HepG2 (cell line): ENCODE measurements at regions not wholly inside any gene's neighbourhood (a gene's known extent, or its start where the extent isn't known, plus 50 kb on each side); places are given as distances from the start of the nearest gene placed in this dataset.

Experiments
- ATAC-seq: fragments of 200-7000 bp; cut with Tn5 transposase; 3 replicates; pipeline ENCODE4 v1.9.1; 2020; ENCODE audit warnings: mild to moderate bottlenecking, moderate library complexity
- BruUV-seq: library from RNA; stranded (reverse); fragments of 400-500 nt; replicated peaks from 2 replicates; lab custom pipeline; 2021; lab: Mats Ljungman, UMichigan
- CTCF ChIA-PET: fragments of 300-600 bp; formaldehyde crosslinking; extraction: SDS; loops from one replicate; lab custom pipeline; 2021; ENCODE audit warnings: low total read pairs, inconsistent platforms, low intra/inter-chr PET ratio; lab: Yijun Ruan, JAX
- POLR2A ChIA-PET: fragments of 350-600 bp; sonication (Branson Sonifier 250); formaldehyde crosslinking; loops from one replicate; lab custom pipeline; 2020; ENCODE audit warnings: antibody characterized with exemption, inconsistent platforms; lab: Yijun Ruan, JAX
- DNase-seq: peaks from one replicate; pipeline ENCODE4 v3.0.0-alpha.2; 2015; ENCODE audit warnings: low spot score
- FAIRE-seq: peaks from 3 replicates; lab custom pipeline; 2011; peaks lifted over from hg19 to GRCh38; lab: Jason Lieb, UNC
- H2AFZ ChIP-seq: one replicate; pipeline ENCODE4 v1.6.1; 2011; ENCODE audit warnings: low read length, inconsistent platforms
- H3K27ac ChIP-seq: fragments of 300-600 bp; 3 replicates; pipeline ENCODE4 v1.8.0; 2011; ENCODE audit warnings: mixed run types, mild to moderate bottlenecking, mixed read lengths, low read length, inconsistent platforms; ENCODE audit not compliant: insufficient read depth; ENCODE audit errors: extremely low read length
- H3K27me3 ChIP-seq, 2 experiments: fragments of 200-600 bp in 1 of 2; 2 replicates in 1 of 2; 3 replicates in 1 of 2; pipeline versions ENCODE4 v1.6.0 to v1.8.0; 2011; ENCODE audit warnings: low read length in 2 of 2, mild to moderate bottlenecking in 2 of 2, moderate library complexity in 2 of 2, inconsistent platforms in 1 of 2; ENCODE audit not compliant: insufficient read depth in 2 of 2, control insufficient read depth in 1 of 2
- H3K36me3 ChIP-seq, 2 experiments: fragments of 200-600 bp in 1 of 2; replicated peaks in 1 of 2; 2 replicates in 1 of 2; 3 replicates in 1 of 2; pipeline versions ENCODE4 v1.5.1 to v1.8.0; 2011; ENCODE audit warnings: low read length in 2 of 2, inconsistent platforms in 1 of 2; ENCODE audit not compliant: insufficient read depth in 2 of 2, control insufficient read depth in 1 of 2
- H3K4me1 ChIP-seq: 2 replicates; pipeline ENCODE4 v1.5.1; 2012; ENCODE audit warnings: low read length, inconsistent platforms; ENCODE audit not compliant: insufficient read depth
- H3K4me2 ChIP-seq: 2 replicates; pipeline ENCODE4 v1.6.0; 2011; ENCODE audit warnings: low read depth, low read length, inconsistent platforms
- H3K4me3 ChIP-seq, 3 experiments: fragments of 200-600 bp in 1 of 3; sonication (generic), shearing (Covaris generic) in 1 of 3; replicated peaks in 1 of 3; 2 replicates each; pipeline ENCODE4 v1.5.1; 2011 to 2016; ENCODE audit warnings: low read length in 3 of 3, inconsistent platforms in 2 of 3, low read depth in 2 of 3, mild to moderate bottlenecking in 2 of 3, control low read depth in 1 of 3, mixed read lengths in 1 of 3; ENCODE audit not compliant: insufficient read depth in 1 of 3
- H3K79me2 ChIP-seq: one replicate; pipeline ENCODE4 v1.6.1; 2011; ENCODE audit warnings: low read length, inconsistent platforms; ENCODE audit not compliant: insufficient read depth
- H3K9ac ChIP-seq: 2 replicates; pipeline ENCODE4 v1.6.0; 2011; ENCODE audit warnings: mild to moderate bottlenecking, low read depth, low read length, inconsistent platforms; ENCODE audit not compliant: insufficient read depth
- H3K9me3 ChIP-seq: 2 replicates; pipeline ENCODE4 v1.5.1; 2012; ENCODE audit warnings: mild to moderate bottlenecking, low read length
- H4K20me1 ChIP-seq: 2 replicates; pipeline ENCODE4 v1.6.0; 2011; ENCODE audit warnings: inconsistent platforms, mild to moderate bottlenecking, low read length, moderate library complexity; ENCODE audit not compliant: insufficient read depth
- FOXK2 ChIP-seq: fragments of 450-650 bp; IDR thresholded peaks from 2 replicates; pipeline ENCODE4 v1.6.1; 2016
- GATA4 ChIP-seq: sonication (generic); IDR thresholded peaks from 2 replicates; pipeline ENCODE4 v1.6.1; 2016; ENCODE audit warnings: antibody characterized with exemption, low read depth, borderline replicate concordance
- KLF6 ChIP-seq: IDR thresholded peaks from 2 replicates; pipeline ENCODE4 v1.8.0; 2016; ENCODE audit warnings: missing biosample characterization, missing genetic modification reagents
- ZNF382 ChIP-seq: sonication (generic); formaldehyde crosslinking; IDR thresholded peaks from 2 replicates; pipeline ENCODE4 v1.5.0; 2020; ENCODE audit warnings: missing genetic modification reagents, mild to moderate bottlenecking, borderline replicate concordance
- ZSCAN21 ChIP-seq: sonication (generic); formaldehyde crosslinking; IDR thresholded peaks from 2 replicates; pipeline ENCODE4 v1.8.0; 2022; ENCODE audit warnings: mild to moderate bottlenecking, missing genetic modification reagents, moderate library complexity, borderline replicate concordance
- WGBS: methylation state at CpG from one replicate; pipeline ENCODE4 v1.1.6; 2017; ENCODE audit warnings: low lambda C conversion rate; 5-methylcytosine and 5-hydroxymethylcytosine counted together
- in situ Hi-C: cut with HindIII; loops from 2 replicates; pipeline ENCODE4 v1.10.0; 2017; ENCODE audit warnings: low pct_unique_long_range_greater_than_20kb; ENCODE audit not compliant: extremely low pct_ligation_motif_present
- intact Hi-C: fragments of 100-400 bp; cut with micrococcal nuclease; formaldehyde crosslinking; loops from one replicate; pipeline ENCODE4 v1.10.0; 2022; ENCODE audit not compliant: unreplicated experiment
- TF ChIP-seq, protein P1 (sequence below): sonication (generic); formaldehyde crosslinking; IDR thresholded peaks from 2 replicates; pipeline ENCODE4 v1.8.1; 2022; ENCODE audit warnings: low read depth, mild to moderate bottlenecking, missing genetic modification reagents
- TF ChIP-seq, protein P2 (sequence below): sonication (generic); formaldehyde crosslinking; IDR thresholded peaks from 2 replicates; pipeline ENCODE4; 2020; ENCODE audit warnings: missing genetic modification reagents, mild to moderate bottlenecking, borderline replicate concordance

DNA sequence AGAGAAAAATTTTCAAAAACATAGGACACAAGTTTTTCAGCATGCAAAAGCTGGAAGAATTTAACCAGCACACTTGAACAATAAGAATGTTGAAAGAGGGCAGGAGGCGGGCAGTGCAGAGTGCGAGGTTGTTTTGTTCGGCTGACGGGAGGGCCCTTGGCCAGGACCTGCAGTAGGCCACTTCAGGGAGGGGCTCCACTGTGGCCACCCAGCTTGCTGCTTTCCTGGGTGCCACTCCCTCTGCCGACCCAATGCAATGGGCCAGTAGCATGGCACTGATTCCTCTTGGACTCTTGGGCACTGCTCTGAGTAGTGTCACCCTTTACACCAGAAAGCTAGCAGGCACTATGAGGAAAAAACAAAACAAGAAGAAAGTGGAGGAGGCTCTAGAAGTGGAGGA, 92.9 kb downstream of the SNRPE start:
- Histone ChIP-seq H3K36me3 (no peaks in the 10 kb centered on the region), H3K4me1 (no peaks in the 10 kb centered on the region), H3K4me2 (no peak overlapping the region), H3K9ac (no peak overlapping the region), H4K20me1 (no peaks in the 10 kb centered on the region), H3K79me2 (no peaks in the 10 kb centered on the region), H3K27me3 (0 out of 5 replicates have a peak, but pooled peaks cover 0 to 3% of the 10 kb centered on the region in 2 experiments), H3K4me3 (no peak overlapping the region), H2AFZ (no peak overlapping the region)
- DNase-seq (no peak), FAIRE-seq (no peak), ATAC-seq (no peak)
- in situ Hi-C loops (no loop called here), intact Hi-C loops (no loop called here)
- POLR2A ChIA-PET = no interaction called here
- CTCF ChIA-PET = no interaction called here
- no TSS peak for BruUV-seq
- TF ChIP-seq, protein P1, sequence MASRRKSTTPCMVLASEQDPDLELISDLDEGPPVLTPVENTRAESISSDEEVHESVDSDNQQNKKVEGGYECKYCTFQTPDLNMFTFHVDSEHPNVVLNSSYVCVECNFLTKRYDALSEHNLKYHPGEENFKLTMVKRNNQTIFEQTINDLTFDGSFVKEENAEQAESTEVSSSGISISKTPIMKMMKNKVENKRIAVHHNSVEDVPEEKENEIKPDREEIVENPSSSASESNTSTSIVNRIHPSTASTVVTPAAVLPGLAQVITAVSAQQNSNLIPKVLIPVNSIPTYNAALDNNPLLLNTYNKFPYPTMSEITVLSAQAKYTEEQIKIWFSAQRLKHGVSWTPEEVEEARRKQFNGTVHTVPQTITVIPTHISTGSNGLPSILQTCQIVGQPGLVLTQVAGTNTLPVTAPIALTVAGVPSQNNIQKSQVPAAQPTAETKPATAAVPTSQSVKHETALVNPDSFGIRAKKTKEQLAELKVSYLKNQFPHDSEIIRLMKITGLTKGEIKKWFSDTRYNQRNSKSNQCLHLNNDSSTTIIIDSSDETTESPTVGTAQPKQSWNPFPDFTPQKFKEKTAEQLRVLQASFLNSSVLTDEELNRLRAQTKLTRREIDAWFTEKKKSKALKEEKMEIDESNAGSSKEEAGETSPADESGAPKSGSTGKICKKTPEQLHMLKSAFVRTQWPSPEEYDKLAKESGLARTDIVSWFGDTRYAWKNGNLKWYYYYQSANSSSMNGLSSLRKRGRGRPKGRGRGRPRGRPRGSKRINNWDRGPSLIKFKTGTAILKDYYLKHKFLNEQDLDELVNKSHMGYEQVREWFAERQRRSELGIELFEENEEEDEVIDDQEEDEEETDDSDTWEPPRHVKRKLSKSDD (CRISPR knock-in tag) = no peak
- TF ChIP-seq ZNF382 = no peak
- TF ChIP-seq GATA4 = no peak
- TF ChIP-seq KLF6 (CRISPR knock-in tag) = no peak
- TF ChIP-seq ZSCAN21 = no peak
- TF ChIP-seq, protein P2, sequence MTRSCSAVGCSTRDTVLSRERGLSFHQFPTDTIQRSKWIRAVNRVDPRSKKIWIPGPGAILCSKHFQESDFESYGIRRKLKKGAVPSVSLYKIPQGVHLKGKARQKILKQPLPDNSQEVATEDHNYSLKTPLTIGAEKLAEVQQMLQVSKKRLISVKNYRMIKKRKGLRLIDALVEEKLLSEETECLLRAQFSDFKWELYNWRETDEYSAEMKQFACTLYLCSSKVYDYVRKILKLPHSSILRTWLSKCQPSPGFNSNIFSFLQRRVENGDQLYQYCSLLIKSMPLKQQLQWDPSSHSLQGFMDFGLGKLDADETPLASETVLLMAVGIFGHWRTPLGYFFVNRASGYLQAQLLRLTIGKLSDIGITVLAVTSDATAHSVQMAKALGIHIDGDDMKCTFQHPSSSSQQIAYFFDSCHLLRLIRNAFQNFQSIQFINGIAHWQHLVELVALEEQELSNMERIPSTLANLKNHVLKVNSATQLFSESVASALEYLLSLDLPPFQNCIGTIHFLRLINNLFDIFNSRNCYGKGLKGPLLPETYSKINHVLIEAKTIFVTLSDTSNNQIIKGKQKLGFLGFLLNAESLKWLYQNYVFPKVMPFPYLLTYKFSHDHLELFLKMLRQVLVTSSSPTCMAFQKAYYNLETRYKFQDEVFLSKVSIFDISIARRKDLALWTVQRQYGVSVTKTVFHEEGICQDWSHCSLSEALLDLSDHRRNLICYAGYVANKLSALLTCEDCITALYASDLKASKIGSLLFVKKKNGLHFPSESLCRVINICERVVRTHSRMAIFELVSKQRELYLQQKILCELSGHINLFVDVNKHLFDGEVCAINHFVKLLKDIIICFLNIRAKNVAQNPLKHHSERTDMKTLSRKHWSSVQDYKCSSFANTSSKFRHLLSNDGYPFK (CRISPR knock-in tag) = no peak
- no peak for TF ChIP-seq FOXK2
- TF ChIP-seq, all 625 proteins: peak for 0
- Histone ChIP-seq H3K27ac (no peak overlapping the region), H3K9me3 (peaks cover 16% of the 10 kb centered on the region)
- 38% methylated on average over 5 of the region's 5 CpGs for WGBS
